Adrenal gland (tissue), 5 donors: ENCODE measurements at regions not wholly inside any gene's neighbourhood (a gene's known extent, or its start where the extent isn't known, plus 50 kb on each side); places are given as distances from the start of the nearest gene placed in this dataset.

Experiments
- CTCF ChIP-seq, 6 experiments: fragments of 450-650 bp in 4 of 6; fragments of 200-600 bp in 2 of 6; sonication (generic) in 1 of 6; IDR thresholded peaks; 1 replicate in 5 of 6; 2 replicates in 1 of 6; pipeline versions ENCODE4 v1.5.1 to v1.8.0; 2016 to 2021; ENCODE audit warnings: antibody characterized with exemption in 6 of 6, mild to moderate bottlenecking in 2 of 6, moderate library complexity in 1 of 6
- POLR2A ChIP-seq, 2 donors: fragments of 450-650 bp; IDR thresholded peaks; one replicate each; pipeline ENCODE4 v1.6.1; 2017; ENCODE audit warnings: antibody characterized with exemption in 2 of 2, mild to moderate bottlenecking in 2 of 2, moderate library complexity in 1 of 2
- donor health status: DM: no; HTN: no; CAD: no.

- TF ChIP-seq CTCF (IDR thresholded peaks at IDR 0.05) (no peak), POLR2A (IDR thresholded peaks at IDR 0.05) (no peak)
Observed at GRCh38 chr11:127935081-127935480, 652.3 kb downstream of the ETS1 start.
